Stimulated activated memory B cell treated with anti-CD40 and anti-IgM and Interleukin-4, amounts not matched to agents 10 μg/mL and 1 μg/mL and 100 μg/mL, for 72 hours (primary cell): ENCODE measurements at regions not wholly inside any gene's neighbourhood (a gene's known extent, or its start where the extent isn't known, plus 50 kb on each side); places are given as distances from the start of the nearest gene placed in this dataset.
"Not testable (repeated sequence)": the region's sequence is repeated elsewhere in the genome, so short reads cannot be mapped to it uniquely, and the experiment has no call there.

Experiments
- ATAC-seq: fragments of 150-1000 bp; cut with Tn5 transposase; 2 replicates; pipeline ENCODE4 v1.10.0; 2021
- H3K27ac Mint-ChIP-seq: one replicate; pipeline ENCODE4 v1.8.0; 2022; ENCODE audit warnings: mild to moderate bottlenecking, mixed read lengths
- H3K27me3 Mint-ChIP-seq: one replicate; pipeline ENCODE4 v1.8.0; 2022; ENCODE audit warnings: mixed read lengths
- H3K36me3 Mint-ChIP-seq: one replicate; pipeline ENCODE4 v1.8.0; 2022; ENCODE audit warnings: mixed read lengths
- H3K4me1 Mint-ChIP-seq: one replicate; pipeline ENCODE4 v1.8.0; 2022; ENCODE audit warnings: mixed read lengths
- H3K4me3 Mint-ChIP-seq: one replicate; pipeline ENCODE4 v1.8.0; 2022; ENCODE audit warnings: mild to moderate bottlenecking, moderate library complexity, mixed read lengths
- H3K9me3 Mint-ChIP-seq: one replicate; pipeline ENCODE4 v1.8.0; 2022; ENCODE audit warnings: mixed read lengths

DNA sequence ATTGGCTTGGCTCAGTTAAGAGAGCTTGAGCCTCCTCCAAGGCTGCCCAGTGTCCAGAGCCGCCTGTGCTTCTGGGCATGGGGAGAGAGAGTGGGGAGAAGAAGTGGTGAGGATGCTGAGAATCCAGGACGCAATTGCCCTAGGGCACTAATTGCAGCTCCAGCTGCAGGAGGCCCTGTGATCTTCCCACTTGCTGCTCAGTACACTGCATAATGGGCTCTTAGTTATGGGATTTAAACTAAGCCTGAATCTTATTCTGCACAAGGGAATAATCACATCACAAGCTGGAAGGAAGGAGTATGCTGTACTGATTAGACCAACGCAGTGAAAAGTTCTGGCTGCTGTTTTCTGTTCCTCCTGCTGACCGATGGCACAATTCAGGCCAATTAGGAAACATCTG lies 101.0 kb upstream of the PRMT8 start:
- Mint-ChIP-seq H3K27ac (no peak overlapping the region), H3K4me1 (no peaks in the 10 kb centered on the region), H3K9me3 (peaks cover 3% of the 10 kb centered on the region), H3K27me3 (peaks cover 11% of the 10 kb centered on the region), H3K36me3 (no peaks in the 10 kb centered on the region), H3K4me3 (no peak overlapping the region)
- no peak for ATAC-seq

DNA sequence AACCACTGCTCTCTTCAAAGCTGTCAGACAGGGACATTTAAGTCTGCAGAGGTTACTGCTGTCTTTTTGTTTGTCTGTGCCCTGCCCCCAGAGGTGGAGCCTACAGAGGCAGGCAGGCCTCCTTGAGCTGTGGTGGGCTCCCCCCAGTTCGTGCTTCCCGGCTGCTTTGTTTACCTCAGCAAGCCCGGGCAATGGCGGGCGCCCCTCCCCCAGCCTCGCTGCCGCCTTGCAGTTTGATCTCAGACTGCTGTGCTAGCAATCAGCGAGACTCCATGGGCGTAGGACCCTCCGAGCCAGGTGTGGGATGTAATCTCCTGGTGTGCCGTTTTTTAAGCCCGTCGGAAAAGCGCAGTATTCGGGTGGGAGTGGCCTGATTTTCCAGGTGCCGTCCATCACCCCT lies 93.4 kb upstream of the PRMT8 start:
- H3K9me3 Mint-ChIP-seq, H3K4me1 Mint-ChIP-seq, H3K27ac Mint-ChIP-seq, H3K36me3 Mint-ChIP-seq, H3K4me3 Mint-ChIP-seq, ATAC-seq: not testable (repeated sequence)
- peaks cover 27% of the 10 kb centered on the region for H3K27me3 Mint-ChIP-seq

GRCh38 chr12:3398196-3398789 lies 92.7 kb upstream of the PRMT8 start:
- peaks cover 4% of the 10 kb centered on the region for H3K9me3 Mint-ChIP-seq
- no peak overlapping the region for H3K27ac Mint-ChIP-seq
- no peaks in the 10 kb centered on the region for H3K4me1 Mint-ChIP-seq
- H3K36me3 Mint-ChIP-seq, result no peaks in the 10 kb centered on the region
- no peak overlapping the region for H3K4me3 Mint-ChIP-seq
- H3K27me3 Mint-ChIP-seq, result peaks cover 27% of the 10 kb centered on the region
- ATAC-seq, result no peak

GRCh38 chr12:3405821-3406220 lies 85.2 kb upstream of the PRMT8 start:
- Mint-ChIP-seq H3K4me3 (no peak overlapping the region), H3K27ac (no peak overlapping the region), H3K4me1 (no peaks in the 10 kb centered on the region), H3K9me3 (peaks cover 32% of the 10 kb centered on the region), H3K27me3 (no peaks in the 10 kb centered on the region), H3K36me3 (no peaks in the 10 kb centered on the region)
- no peak for ATAC-seq

- Mint-ChIP-seq H3K27ac (no peak overlapping the region), H3K9me3 (peaks cover 32% of the 10 kb centered on the region), H3K36me3 (no peaks in the 10 kb centered on the region), H3K27me3 (no peaks in the 10 kb centered on the region), H3K4me3 (no peak overlapping the region), H3K4me1 (no peaks in the 10 kb centered on the region)
- ATAC-seq, result no peak
Measured at GRCh38 chr12:3407723-3408122, 83.3 kb upstream of the PRMT8 start.

GRCh38 chr12:3409662-3410061 lies 81.3 kb upstream of the PRMT8 start:
- H3K4me3 Mint-ChIP-seq, result no peak overlapping the region
- H3K27me3 Mint-ChIP-seq, result peaks cover 13% of the 10 kb centered on the region
- ATAC-seq, result no peak
- no peak overlapping the region for H3K27ac Mint-ChIP-seq
- H3K9me3 Mint-ChIP-seq, result peaks cover 25% of the 10 kb centered on the region
- H3K36me3 Mint-ChIP-seq, result no peaks in the 10 kb centered on the region
- H3K4me1 Mint-ChIP-seq, result no peaks in the 10 kb centered on the region

DNA sequence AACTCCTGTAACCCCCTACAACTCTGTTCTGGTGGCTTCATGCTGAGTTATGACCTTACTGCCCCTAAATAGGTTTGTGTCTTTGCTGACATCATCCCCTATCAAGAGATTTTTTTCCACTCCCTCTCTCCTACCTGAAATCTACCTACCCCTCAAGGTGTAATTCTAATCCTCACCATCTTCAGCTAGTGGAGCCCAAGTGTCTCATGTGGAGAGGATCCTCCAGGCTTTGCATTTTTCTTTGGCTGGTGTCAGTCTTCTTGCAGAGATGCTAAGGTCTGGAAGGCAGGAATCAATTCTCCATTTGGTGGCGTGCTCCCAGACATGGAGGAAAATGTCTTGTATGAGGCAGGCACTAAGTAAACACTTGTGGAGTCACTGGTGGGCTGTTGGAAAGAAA lies 74.8 kb upstream of the PRMT8 start:
- H3K9me3 Mint-ChIP-seq, result no peaks in the 10 kb centered on the region
- no peak for ATAC-seq
- H3K36me3 Mint-ChIP-seq, result no peaks in the 10 kb centered on the region
- H3K4me3 Mint-ChIP-seq, result no peak overlapping the region
- no peak overlapping the region for H3K27ac Mint-ChIP-seq
- no peaks in the 10 kb centered on the region for H3K4me1 Mint-ChIP-seq
- peaks cover 50% of the 10 kb centered on the region for H3K27me3 Mint-ChIP-seq

DNA sequence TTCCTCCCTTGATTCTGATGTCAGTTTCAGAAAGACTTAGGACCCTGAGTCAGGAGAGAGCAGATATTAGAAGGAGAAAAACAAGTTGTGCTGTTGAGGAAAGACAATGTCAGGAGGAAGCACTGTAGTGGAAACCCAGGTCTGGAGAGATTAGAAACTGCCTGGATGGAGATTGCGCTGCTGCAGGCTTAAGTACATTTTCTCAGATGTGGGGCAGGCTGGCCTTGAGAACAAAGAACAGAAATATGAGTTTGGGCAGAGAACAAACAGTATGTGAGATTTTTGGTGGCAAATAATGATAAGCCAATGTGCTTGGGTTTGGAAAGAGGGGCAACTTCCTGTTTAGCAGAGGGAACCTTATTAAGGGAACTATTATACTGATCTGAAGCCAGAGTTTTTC lies 74.3 kb upstream of the PRMT8 start:
- no peaks in the 10 kb centered on the region for H3K4me1 Mint-ChIP-seq
- ATAC-seq, result no peak
- H3K36me3 Mint-ChIP-seq, result no peaks in the 10 kb centered on the region
- peaks cover 50% of the 10 kb centered on the region for H3K27me3 Mint-ChIP-seq
- no peaks in the 10 kb centered on the region for H3K9me3 Mint-ChIP-seq
- no peak overlapping the region for H3K27ac Mint-ChIP-seq
- no peak overlapping the region for H3K4me3 Mint-ChIP-seq

DNA sequence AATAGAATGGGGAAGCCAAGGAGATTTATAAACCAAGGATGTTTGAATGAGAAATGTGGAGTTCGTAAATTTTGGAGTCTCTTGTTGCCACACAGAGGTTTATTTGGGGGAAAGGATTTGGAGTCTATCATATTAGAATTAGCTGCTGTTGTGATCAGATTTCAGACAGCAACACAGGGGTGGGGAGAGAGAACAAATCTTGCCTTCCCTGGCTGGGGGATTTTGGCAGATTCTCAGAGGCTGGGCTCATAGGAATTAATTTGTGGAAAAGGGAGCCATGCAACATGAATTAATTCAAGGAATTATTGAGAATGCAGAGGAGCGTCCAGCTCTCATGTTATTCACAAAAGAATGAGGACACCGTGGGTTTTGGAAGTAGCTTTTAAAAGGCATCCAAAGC lies 73.9 kb upstream of the PRMT8 start:
- Mint-ChIP-seq H3K4me1 (no peaks in the 10 kb centered on the region), H3K27ac (no peak overlapping the region), H3K36me3 (no peaks in the 10 kb centered on the region), H3K9me3 (no peaks in the 10 kb centered on the region), H3K4me3 (no peak overlapping the region), H3K27me3 (peaks cover 50% of the 10 kb centered on the region)
- no peak for ATAC-seq

GRCh38 chr12:3417937-3418462 lies 73.0 kb upstream of the PRMT8 start:
- Mint-ChIP-seq H3K27me3 (peaks cover 49% of the 10 kb centered on the region), H3K4me3 (no peak overlapping the region), H3K9me3 (no peaks in the 10 kb centered on the region), H3K4me1 (no peaks in the 10 kb centered on the region), H3K27ac (no peak overlapping the region), H3K36me3 (no peaks in the 10 kb centered on the region)
- no peak for ATAC-seq

DNA sequence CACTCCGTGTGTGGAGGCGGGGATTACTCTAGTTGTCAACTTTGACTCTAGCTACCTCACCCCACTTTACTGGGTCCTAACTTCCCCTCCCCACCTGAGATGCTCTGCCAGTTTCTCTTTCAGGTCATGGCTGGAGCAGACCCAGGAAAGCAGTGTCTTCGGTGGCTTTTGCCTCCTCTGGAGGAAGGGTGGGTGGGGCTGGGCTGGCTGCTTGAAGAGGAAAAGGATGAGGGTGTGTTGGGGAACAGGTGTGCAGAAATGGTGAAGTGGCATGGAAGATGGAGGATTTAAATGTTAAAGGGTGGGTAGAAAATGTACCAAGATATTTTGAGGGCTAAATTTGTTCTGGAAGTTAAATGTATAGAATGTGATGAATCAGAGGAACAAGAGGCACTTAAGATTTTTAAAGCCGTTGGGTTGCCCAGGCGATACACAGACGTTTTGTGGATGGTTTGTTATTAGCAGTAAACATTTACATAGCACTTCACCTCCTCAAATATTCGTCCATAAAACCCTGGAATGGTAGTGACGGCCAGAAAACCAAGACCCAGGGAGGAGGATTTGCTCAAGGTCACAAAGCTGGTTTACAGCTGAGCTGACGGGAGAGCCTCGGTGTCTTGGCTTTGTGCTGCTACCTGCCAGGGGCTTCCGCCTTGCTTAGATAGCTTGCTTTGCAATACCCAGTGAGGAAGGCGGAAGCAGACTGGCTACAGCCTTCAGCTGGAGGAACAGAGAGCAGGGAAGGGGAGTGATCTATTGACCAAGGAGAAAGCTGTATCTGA lies 72.2 kb upstream of the PRMT8 start:
- H3K27me3 Mint-ChIP-seq, result peaks cover 43% of the 10 kb centered on the region
- ATAC-seq, result no peak
- no peak overlapping the region for H3K27ac Mint-ChIP-seq
- H3K36me3 Mint-ChIP-seq, result no peaks in the 10 kb centered on the region
- H3K4me1 Mint-ChIP-seq, result no peaks in the 10 kb centered on the region
- H3K4me3 Mint-ChIP-seq, result no peak overlapping the region
- H3K9me3 Mint-ChIP-seq, result no peaks in the 10 kb centered on the region

DNA sequence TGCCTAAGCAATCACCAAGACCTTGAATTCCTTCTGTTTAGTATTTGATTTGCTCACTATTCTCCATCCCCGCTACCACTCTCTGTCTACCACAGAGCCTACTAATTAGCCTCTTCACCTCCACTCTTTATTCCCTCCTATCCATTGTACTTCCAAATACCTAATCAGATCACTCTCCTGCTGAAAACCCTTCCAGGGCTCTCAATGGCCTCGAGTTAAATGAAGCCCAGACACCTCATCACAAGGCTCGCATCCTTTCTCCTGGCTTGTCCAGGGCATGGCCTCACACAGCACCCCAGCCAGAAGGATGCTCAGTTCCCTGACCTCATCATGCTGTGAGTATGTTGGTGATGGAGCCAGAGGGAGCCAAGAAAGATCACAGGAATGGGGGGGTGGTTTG lies 71.4 kb upstream of the PRMT8 start:
- Mint-ChIP-seq H3K9me3 (no peaks in the 10 kb centered on the region), H3K4me3 (no peak overlapping the region), H3K27me3 (peaks cover 38% of the 10 kb centered on the region), H3K27ac (no peak overlapping the region), H3K36me3 (no peaks in the 10 kb centered on the region), H3K4me1 (no peaks in the 10 kb centered on the region)
- no peak for ATAC-seq

DNA sequence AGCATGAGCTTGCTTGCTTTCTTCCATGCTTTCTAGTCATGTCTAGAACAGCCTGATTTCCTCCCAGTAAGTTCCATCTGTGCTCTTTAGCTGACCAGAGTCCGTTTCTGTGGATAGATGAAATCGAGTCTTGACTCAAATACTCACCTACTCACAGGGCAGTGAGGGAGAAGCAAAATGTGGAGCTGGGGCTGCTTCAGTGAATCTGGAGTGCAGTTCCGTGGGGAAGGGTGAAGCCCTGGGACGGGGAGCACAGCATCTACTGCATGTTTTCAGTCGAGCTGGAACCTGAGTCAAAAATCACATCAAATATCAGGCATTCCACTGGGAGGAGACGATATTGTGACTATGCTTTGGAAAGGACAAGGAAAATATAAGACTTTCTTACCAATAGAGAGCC lies 70.3 kb upstream of the PRMT8 start:
- H3K27me3 Mint-ChIP-seq, result peaks cover 27% of the 10 kb centered on the region
- no peaks in the 10 kb centered on the region for H3K36me3 Mint-ChIP-seq
- H3K4me3 Mint-ChIP-seq, result no peak overlapping the region
- H3K27ac Mint-ChIP-seq, result no peak overlapping the region
- H3K9me3 Mint-ChIP-seq, result no peaks in the 10 kb centered on the region
- H3K4me1 Mint-ChIP-seq, result no peaks in the 10 kb centered on the region
- ATAC-seq, result no peak

DNA sequence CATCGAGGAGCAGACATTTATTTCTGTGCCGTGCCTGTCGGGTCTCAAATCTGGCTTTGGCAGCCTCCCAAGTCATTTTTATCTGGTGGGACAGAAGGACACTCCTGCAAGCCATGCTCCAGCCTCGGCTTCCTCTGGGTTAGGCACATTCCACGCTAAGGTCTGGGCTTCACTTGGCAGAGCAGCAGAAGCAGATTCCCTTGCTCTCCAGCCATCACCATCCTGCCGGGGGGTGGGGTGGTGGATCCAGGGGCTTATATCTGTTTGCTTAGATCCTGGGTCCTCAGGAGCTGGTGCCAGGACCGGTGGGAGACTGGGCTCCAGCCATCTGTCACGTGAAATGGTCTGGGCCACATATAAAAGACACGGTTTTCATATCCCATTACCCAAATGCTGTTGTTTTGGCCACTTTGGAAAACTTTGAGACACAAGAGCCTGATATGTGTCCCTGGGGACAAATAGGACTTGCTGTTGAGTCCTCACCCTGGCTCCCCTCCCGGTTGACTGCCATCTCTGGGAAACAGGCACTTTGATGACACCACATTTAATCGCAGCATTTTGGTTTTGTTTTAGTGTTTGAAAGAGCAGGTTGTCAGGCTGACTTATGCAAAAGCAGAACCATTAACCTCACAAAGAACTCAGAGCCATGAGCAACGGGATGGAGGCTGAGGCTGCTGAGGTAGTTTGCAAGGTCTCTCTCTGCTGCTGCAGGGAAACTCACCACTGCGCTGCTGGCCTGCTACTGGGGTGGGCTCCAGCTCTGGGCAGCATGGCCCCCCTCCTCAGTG lies 69.6 kb upstream of the PRMT8 start:
- H3K4me3 Mint-ChIP-seq, result no peak overlapping the region
- ATAC-seq, result peak; percentile 36
- H3K27ac Mint-ChIP-seq, result no peak overlapping the region

DNA sequence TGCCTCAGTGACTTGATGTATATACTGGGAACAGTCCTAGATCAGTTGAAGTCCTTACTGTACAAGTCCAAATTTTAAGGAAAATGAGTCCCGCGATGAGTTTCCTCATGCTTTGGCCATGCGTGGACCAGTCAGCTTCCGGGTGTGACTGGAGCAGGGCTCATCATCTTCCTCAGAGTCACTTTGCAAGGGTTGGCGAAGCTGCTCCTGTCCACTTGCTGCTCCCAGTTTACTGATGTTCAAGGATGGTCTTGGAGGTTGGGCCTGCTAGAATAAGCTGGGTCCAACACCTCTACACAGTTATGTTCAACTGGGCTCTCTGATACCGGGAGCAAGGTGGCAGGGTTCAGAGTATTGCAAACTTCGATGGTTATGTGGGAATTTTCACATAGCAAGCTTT lies 66.2 kb upstream of the PRMT8 start:
- peaks cover 26% of the 10 kb centered on the region for H3K27me3 Mint-ChIP-seq
- H3K4me3 Mint-ChIP-seq, H3K27ac Mint-ChIP-seq, H3K9me3 Mint-ChIP-seq, ATAC-seq, H3K36me3 Mint-ChIP-seq, H3K4me1 Mint-ChIP-seq: not testable (repeated sequence)

More for the DNA sequence above, 69.6 kb upstream of the PRMT8 start:
- Mint-ChIP-seq H3K4me1 (no peaks in the 10 kb centered on the region), H3K36me3 (no peaks in the 10 kb centered on the region), H3K9me3 (no peaks in the 10 kb centered on the region), H3K27me3 (peaks cover 26% of the 10 kb centered on the region)
